H1 (cell line): ENCODE measurements at regions not wholly inside any gene's neighbourhood (a gene's known extent, or its start where the extent isn't known, plus 50 kb on each side); places are given as distances from the start of the nearest gene placed in this dataset.

Experiments used
- RAD21 ChIP-seq, 2 experiments: IDR thresholded peaks in 1 of 2; conservative IDR thresholded peaks in 1 of 2; 2 replicates each; pipeline ENCODE4 v1.6.1; 2011; ENCODE audit warnings: low read depth in 2 of 2, low read length in 2 of 2, improper control_type of control experiment in 1 of 2, inconsistent platforms in 1 of 2, mild to moderate bottlenecking in 1 of 2, moderate library complexity in 1 of 2
- SIN3A ChIP-seq, 2 experiments: IDR thresholded peaks in 1 of 2; conservative IDR thresholded peaks in 1 of 2; 2 replicates each; pipeline ENCODE4 v1.6.1; 2011 to 2012; ENCODE audit warnings: low read length in 2 of 2, improper control_type of control experiment in 1 of 2, low read depth in 1 of 2, mild to moderate bottlenecking in 1 of 2
- SIRT6 ChIP-seq: IDR thresholded peaks from one replicate; pipeline ENCODE4 v1.7.1; 2012; ENCODE audit warnings: low read length, inconsistent platforms
- SRF ChIP-seq: IDR thresholded peaks from 2 replicates; pipeline ENCODE4 v1.6.1; 2011; ENCODE audit warnings: mild to moderate bottlenecking, low read depth, low read length, moderate library complexity
- TBP ChIP-seq: IDR thresholded peaks from 2 replicates; pipeline ENCODE4 v1.6.1; 2011; ENCODE audit warnings: low read depth, low read length, improper control_type of control experiment
- TF ChIP-seq, protein P1 (sequence below), 3 experiments: IDR thresholded peaks; 1 replicate in 2 of 3; 2 replicates in 1 of 3; pipeline versions ENCODE4 v1.5.1 to v1.6.1; 2011; ENCODE audit warnings: low read length in 3 of 3, mild to moderate bottlenecking in 3 of 3, inconsistent platforms in 2 of 3, low read depth in 1 of 3, moderate library complexity in 1 of 3; ENCODE audit not compliant: insufficient read depth in 1 of 3; ENCODE audit errors: control extremely low read depth in 1 of 3
- TF ChIP-seq, protein P2 (sequence below): IDR thresholded peaks from 2 replicates; pipeline ENCODE4 v1.6.1; 2011; ENCODE audit warnings: low read length, improper control_type of control experiment

DNA sequence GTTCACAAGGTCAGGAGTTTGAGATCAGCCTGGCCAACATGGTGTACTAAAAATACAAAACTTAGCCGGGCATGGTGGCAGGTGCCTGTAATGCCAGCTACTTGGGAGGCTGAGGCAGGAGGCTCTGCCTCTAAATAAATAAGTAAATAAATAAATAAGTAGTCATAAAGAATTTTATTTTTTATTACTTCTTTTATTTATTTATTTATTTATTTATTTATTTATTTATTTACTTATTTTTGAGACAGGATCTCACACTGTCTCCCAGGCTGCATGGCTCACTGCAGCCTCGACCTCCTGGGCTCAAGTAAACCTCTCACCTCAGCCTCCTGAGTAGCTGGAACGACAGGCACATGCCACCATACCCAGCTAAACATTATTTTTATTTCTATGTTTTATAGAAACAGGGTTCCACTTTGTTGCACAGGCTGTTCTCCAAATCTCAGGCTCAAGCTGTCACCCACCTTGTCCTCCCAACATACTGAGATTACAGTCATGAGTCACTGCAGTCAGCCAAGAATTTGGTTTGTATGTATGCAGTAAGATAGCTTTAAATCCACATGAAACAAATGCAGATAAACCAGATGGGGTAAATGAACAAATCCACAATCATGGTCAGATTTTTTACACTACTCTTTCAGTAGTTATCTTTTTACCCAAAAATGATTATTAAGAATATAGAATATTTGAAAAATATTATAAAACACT lies 523.3 kb upstream of the RGS18 start (continued):
- no peak for TF ChIP-seq SIRT6
- no peak for TF ChIP-seq RAD21 (IDR thresholded peaks at IDR 0.05 in 1 of 2, conservative IDR thresholded peaks at IDR 0.05 in 1 of 2; ENCODE audit: low read depth in 2 of 2, low read length in 2 of 2)
- no peak for TF ChIP-seq SRF
- TF ChIP-seq, protein P1, sequence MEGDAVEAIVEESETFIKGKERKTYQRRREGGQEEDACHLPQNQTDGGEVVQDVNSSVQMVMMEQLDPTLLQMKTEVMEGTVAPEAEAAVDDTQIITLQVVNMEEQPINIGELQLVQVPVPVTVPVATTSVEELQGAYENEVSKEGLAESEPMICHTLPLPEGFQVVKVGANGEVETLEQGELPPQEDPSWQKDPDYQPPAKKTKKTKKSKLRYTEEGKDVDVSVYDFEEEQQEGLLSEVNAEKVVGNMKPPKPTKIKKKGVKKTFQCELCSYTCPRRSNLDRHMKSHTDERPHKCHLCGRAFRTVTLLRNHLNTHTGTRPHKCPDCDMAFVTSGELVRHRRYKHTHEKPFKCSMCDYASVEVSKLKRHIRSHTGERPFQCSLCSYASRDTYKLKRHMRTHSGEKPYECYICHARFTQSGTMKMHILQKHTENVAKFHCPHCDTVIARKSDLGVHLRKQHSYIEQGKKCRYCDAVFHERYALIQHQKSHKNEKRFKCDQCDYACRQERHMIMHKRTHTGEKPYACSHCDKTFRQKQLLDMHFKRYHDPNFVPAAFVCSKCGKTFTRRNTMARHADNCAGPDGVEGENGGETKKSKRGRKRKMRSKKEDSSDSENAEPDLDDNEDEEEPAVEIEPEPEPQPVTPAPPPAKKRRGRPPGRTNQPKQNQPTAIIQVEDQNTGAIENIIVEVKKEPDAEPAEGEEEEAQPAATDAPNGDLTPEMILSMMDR (IDR thresholded peaks at IDR 0.05; ENCODE audit: control extremely low read depth in 1 of 3, insufficient read depth in 1 of 3, low read depth in 1 of 3, low read length in 3 of 3) = no peak
- TF ChIP-seq, protein P2, sequence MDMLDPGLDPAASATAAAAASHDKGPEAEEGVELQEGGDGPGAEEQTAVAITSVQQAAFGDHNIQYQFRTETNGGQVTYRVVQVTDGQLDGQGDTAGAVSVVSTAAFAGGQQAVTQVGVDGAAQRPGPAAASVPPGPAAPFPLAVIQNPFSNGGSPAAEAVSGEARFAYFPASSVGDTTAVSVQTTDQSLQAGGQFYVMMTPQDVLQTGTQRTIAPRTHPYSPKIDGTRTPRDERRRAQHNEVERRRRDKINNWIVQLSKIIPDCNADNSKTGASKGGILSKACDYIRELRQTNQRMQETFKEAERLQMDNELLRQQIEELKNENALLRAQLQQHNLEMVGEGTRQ = no peak
- TF ChIP-seq TBP = no peak
- TF ChIP-seq SIN3A (conservative IDR thresholded peaks at IDR 0.05 in 1 of 2, IDR thresholded peaks at IDR 0.05 in 1 of 2; ENCODE audit: low read depth in 1 of 2, low read length in 2 of 2) = no peak
- TF ChIP-seq, all 59 proteins: peak for 0
